ENCODE measurements at regions not wholly inside any gene's neighbourhood (a gene's known extent, or its start where the extent isn't known, plus 50 kb on each side); places are given as distances from the start of the nearest gene placed in this dataset.

DNA sequence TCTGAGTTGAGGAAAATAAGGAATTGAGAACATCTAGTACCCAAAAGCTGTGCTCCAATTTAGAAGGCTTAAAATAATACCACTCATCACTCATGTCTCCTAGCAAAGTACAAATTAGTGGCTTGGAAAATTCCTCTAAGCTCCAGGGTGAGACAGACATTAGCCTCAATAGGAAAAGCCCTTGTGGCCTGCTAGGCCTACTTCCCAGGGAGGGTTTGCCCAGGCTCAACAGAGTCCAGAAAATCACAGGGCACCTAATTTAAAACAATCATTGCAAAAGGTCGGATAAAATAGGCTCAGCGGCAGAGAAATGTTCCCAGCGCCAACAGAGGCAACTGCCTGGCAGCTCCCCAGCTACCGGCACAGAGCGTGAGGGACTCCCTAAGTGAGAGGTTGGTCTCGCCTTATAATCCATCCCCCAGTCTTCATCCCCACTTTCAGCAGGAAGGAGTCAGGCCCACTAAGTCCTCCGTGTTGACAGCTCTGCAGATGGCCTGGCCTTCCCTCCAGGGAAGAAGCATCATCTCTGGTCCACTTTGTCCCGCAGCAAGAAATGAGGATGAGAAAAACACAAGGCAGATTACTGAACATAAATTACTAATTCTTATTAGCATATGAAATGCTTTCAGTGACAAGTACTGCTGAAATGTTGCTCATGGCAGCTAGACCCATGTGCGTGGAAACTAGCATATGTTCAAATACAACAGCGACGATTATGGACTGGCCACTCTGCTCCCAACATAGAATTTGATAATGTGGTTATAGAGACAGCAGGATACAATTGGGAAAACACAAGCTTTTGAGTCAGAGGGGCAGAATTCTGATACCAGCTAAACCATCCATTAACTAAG, 1177.7 kb upstream of the AUTS2 start:
- DNase-seq: no peak

DNA sequence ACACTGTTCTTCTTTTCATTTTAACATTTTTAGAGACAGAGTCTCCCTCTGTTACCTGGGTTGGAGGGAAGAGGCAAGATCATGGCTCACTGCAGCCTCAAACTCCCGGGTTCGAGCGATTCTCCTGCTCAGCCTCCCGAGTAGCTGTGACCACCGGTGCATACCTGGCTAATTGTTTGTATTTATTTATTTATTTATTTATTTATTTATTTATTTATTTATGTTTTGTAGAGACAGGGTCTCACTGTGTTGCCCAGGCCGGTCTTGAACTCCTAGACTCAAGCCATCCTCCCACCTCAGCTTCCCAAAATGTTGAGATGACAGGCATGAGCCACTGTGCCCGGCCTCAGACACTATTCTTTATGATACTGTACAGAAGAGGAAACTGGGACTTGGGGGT, 1176.6 kb upstream of the AUTS2 start:
- DNase-seq: no peak

DNA sequence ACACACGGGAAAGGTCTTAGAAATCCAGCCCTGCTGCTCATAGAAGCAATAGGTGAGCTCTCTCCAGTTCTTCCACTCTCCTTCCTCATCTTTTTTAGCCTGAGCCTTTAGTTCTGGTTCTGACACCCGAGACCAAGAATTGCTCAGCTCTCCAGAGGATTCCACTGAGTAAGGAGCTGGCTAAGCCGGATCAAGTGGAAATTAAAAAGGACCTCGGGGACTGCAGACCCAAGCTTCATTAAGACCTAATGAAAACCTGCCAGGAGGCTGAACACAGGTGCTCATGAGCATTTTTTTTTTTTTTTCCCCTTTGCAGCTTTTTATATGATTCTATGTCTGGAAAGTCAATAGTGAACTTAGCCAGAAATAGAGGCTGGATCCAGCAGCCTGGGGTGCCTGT, 1176.0 kb upstream of the AUTS2 start:
- no peak for DNase-seq

DNA sequence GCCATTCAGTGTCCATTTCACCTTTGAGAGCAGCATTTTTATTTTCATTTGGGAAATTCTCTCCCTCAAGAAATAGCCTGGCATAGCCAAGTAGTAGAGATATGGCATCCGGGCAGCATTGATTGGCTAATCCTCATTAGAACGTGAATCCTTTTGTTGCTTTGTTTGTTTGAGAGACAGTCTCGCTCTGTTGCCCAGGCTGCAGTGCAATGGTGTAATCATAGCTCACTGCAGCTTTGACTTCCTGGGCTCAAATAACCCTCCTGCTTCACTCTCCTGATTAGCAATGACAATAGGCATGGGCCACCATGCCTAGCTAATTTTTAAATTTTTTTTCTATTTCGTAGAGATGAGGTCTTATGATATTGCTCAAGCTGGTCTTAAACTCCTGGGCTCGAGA, 1174.9 kb upstream of the AUTS2 start:
- no peak for DNase-seq

DNA sequence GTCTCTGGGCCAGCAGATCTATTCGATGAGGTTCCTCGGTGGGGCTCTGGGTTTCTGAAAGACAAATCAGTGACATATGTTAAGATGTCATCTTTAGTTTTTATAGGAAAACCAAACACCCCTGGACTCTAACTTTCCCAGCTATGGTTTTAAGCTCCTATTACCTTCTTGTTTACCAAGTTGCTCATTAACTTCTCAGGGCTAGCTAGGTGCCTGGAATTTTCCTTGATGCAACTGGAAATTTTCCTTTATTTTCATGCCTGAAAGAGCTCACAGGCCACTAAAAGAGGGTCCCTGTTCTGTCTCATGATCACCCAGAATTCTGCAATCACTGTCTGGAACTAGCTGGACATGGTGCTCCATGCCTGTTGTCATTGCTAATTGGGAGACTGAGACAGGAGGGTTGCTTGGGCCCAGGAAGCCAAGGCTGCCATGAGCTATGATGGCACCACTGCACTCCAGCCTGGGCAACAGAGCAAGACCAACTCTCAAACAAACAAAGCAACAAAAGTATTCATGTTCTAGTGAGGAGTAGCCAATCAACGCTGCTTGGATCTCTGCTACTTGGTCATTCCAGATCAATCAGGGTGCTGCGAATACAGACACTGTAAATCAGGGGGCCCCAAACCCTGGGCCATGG, 1173.5 kb upstream of the AUTS2 start:
- no peak for DNase-seq

DNA sequence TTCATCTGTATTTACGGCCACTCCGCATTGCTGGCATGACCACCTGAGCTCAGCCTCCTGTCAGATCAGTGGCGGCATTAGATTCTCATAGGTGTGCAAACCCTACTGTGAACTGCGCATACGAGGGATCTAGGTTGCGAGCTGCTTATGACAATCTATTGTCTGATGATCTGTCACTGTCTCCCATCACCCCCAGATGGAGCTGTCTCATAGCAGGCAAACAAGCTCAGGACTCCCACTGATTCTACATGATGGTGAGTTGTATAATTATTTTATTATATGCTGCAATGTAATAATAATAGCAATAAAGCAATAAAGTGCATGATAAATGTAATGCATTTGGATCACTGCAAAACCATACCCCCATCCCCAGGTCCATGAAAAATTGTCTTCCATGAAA, 1172.9 kb upstream of the AUTS2 start:
- no peak for DNase-seq

DNA sequence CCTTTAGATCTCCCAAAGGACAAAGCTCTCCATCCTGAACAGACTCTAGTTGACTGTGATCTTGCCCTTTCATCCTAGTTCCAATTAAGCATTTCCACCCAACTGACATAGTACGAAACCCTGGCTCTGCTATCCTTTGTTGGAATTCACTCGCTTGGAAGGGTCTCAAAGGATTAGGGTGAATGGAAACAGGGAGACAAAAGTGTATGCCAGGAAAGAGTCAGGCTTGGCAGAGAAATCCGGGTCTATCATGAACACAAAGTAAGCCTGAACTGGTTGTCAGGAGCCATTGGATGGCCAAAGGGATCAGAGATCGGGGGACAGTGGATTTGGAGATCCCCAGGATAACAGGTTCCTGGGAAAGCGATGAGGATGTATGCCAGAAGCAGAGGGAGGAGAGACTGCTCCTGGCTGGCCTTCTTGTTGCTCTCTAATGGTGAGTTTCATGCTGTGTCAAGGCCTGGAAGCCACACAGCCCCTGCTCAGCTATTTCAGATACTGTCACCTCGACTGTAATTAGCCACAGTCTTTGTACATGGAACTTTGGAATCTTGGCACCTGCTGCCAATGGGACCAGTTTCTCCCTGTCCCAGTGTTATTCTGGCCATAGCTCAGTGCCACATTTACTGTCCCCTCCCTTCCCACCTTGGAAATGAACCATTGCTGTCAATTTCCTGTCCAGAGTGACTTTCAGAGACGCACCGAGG, 1168.7 kb upstream of the AUTS2 start:
- DNase-seq: no peak

DNA sequence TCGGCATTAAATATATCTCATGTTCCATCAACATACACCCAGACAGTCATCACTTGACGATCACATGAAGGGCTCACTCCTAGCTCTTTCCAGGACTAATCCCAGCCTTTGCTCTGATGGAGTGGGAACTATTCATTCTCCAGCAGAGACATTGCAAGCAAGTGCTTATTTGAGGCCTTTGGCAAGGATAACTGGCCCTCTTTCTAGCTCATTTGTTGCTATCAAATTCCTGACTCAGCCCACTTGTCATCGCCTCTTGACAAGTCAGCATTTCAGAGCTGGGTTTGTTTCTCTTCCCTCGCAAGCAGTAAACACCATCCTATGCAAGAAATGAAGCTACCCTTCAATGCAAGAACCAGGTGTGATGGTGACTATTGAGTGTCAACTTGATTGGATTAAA, 1165.7 kb upstream of the AUTS2 start:
- no peak for DNase-seq

DNA sequence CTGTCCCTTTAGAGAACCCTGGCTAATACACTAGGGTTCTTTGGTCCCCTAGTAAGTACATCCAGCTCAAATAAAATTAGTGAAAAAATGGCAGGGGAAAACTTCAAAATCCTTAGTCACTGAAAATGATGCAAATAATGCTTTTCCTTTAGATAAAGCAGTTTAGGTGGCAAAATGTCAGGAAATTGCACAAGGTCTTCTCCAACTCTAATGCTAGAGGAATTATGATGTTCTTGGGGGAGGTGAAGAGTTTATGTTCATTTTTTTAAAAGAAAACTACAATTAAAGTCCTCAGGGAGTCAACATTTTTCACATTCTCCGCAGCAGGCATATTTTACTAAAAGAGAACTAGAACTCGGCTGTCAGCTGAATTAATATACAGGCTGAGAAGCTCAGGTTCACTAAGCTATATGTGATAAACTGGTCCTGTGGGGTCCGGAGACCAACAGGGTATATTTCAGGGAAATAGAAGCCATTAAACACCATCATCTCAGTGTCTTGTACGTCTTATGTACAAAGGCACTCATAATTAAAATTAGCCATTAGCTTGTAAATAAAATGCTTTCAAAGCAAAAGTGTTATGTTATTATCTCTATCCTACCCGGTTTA, 1164.7 kb upstream of the AUTS2 start:
- no peak for DNase-seq

DNA sequence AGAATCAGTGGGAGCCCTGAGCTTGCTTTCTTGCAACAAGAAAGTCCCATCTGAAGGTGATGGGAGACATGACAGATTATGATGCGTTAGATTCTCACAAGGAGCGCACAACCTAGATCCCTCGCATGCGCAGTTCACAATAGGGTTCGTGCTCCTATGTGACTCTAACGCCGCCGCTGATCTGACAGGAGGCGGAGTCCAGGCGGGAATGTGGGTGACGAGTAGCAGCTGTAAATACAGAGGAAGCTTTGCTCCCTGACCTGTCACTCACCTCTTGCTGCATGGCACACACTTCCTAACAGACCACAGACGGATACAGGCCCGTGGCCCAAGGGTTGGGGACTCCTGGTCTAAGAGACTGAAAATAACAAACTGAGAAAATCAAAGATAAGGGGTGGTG, 1163.4 kb upstream of the AUTS2 start:
- no peak for DNase-seq

DNA sequence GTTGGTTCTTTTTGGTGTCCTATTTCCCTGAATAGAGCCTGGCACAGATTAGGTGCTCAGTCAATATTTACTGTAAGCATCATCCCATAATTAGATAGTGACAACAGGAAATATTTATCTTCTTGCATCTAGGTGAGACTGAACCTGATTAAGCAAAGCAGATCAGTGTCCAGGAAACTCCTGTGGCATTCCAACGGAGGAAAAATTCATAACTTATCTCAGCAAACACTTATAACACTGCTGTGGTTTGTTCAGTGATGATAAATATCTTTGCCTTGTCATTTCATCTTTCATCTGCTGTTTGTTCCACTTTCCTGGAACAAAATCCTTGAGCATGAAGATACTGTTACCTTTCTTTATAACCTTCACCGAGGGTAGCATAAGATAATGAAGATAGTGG, 1160.3 kb upstream of the AUTS2 start:
- no peak for DNase-seq

DNA sequence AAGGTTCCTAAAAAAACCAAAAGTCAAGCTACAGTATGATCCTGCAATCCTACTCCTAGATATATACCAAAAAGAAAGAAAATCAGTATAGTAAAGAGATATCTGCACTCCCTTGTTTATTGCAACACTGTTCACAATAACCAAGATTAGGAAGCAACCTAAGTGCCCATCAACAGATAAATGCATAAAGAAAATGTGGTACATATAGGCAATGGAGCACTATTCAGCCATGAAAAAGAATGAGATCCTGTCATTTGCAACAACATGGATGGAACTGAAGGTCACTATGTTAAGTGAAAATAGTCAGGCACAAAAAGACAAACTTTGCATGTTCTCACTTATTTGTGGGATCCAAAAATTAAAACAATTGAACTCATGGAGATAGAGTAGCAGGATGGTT, 1159.5 kb upstream of the AUTS2 start:
- no peak for DNase-seq

DNA sequence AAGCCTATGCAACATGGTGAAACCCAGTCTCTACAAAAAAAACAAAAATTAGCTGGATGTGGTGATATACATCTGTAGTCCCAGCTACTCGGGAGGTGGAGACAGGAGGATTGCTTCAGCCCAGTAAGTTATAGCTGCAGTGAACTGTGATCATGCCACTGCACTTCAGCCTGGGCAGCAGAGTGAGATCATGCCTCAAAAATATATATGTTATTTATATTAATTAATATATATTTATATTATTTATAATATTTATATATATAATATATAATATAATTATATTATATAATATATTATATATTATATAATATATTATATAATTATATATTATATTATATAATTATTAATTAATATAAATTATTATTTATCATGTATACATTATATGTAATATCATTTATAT, 1158.4 kb upstream of the AUTS2 start:
- DNase-seq: no peak

DNA sequence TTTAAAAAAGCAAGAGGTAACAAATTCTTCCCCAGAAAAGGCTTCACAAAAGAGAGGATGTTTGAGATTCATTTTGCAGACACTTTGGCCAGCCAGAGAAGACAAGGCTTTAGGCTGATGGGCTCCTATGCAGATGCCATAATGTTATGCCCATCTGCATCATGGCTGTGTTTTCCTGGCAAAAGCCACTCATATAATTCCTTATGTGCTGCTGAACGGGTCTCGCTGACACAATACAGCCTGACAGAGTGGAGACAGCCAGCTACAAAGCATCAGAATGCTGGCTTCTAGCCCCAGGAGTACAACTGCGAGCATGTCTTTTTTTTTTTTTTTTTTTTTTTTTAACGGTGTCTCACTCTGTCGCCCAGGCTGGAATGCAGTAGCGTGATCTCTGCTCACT, 1157.4 kb upstream of the AUTS2 start:
- DNase-seq: no peak

DNA sequence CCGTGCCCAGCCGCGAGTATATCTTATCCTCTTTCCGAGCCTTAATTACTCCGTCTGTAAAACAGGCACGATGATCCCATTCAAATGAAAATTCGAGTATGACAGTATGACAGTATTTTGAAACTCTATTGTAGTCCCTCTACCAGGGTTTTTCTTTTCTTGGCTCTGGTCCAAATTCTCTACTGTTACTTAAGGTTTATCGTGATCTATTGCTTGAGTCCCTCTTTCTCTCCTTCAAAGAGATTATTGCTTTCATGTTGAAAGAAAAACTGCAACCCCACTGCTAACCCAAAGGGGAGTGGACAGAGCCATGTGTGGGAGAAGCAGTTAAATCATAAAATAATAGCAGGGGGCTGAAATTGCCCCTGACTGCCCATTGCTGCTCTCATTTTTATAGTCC, 1156.6 kb upstream of the AUTS2 start:
- no peak for DNase-seq

DNA sequence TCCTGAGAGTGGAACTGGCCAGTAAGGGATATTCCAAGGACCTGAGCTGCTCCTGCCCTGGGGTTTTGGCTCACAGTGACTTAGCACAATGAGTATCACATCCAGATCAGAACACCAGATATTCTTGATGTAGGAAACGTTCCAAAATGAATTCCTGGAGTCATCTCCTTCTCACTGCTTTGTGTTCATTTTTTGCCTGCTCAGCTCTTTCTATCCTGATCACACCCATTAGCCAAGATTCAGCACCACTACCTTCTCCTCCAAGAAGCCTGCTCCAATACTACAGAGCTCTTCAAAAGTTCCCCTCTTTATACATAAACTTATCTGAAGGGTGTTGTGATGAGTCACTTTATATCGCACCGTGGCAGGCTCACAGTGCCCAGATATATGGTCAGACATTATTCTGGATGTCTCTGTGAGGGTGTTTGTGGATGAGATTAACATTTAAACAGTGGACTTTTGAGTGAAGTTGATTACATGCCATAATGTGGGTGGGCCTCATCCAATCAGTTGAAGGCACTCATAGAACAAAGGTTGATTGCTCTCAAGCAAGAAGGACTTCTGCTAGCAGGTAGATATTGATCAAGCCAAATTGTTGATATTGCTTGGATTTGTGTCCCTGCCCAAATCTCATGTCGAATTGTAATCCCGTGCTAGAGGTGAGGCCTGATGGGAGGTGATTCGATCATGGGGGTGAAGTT, 1155.2 kb upstream of the AUTS2 start:
- DNase-seq: no peak

DNA sequence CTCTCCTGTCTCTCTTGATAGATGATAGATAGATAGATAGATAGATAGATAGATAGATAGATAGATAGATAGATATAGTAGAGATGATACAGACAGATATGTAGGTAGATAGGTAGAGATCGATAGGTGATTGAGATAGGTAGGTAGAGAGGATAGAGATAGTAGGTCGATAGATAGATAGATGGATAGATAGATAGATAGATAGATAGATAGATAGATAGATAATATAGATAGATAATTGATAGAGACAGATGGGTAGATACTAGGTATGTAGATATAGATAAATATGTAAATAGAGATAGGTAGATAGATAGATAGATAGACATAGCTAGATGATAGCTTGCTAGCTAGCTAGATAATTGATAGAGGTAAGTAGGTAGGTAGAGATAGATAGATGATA, 1154.2 kb upstream of the AUTS2 start:
- DNase-seq: no peak

DNA sequence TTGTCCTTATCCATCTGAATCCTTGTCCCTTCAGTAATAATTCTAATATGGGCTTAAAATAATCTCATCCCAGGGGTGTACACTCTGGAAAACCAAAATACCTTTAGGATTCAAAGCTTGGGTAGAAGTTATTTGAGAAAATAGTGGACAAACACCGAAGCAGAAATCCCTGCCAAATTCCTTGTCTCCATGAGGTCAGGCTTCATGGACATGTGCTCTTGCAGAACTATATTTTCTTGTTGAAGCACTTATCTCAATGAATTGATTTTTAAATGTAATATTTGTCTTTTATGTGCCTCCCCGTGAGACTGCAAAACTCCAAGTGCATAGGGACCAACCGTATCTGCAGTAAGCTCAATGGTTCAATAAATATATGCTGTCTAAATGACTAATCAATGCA, 1153.3 kb upstream of the AUTS2 start:
- no peak for DNase-seq

DNA sequence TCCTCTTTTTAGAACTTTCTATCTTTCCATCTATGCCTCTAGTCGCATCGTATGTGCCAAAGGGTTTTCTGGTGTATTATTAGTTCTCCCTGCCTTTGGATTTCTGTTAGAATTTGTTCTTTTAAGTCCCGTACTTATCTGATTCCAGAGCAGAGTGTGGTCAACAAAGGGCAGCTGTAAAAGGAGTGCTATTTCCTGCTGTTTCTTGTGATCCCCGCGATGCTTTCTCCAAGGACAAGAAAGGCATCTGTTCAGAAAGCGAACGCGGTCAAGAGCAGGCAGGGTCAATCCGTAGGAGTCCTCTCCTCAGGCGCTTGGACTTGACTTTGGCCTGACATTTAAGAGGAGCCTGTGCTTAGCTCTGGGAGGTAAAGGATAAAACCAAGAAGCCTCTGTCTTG, 1152.1 kb upstream of the AUTS2 start:
- no peak for DNase-seq

DNA sequence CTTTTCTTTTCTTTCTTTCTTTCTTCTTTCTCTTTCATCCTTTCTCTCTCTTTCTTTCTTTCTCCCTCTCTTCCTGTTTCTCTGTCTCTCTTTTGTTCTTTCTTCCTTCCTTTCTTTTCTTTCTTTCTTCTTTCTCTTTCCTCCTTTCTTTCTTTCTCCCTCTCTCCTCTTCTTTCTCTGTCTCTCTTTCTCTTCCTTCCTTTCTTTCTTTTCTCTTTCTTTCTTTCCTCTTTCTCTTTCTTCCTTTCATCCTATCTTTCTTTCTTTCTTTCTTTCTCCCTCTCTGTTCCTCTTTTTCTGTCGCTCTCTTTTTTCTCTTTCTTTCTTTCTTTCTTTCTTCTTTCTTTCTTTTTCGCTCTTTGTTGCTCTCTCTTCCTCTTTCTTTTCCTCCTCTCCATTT, 1149.2 kb upstream of the AUTS2 start:
- DNase-seq: no peak

DNA sequence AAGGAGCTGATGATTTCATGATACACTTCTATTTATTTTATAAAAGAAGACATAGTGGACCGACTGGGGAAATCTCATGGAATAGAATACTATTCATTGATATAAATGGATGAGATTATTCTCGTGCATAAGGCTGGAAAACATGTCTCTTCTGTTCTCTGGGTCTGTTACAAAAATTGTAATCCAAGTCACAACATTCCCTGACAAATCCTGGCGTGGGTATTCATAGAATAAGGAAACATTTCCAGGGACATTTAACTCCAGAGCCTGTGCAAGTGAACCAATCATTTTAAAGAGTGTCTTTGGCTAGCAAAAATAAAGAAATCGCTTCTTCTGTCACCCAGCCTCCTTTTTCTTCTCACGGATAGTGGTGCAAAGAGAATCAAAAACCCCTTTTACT, 1148.5 kb upstream of the AUTS2 start:
- no peak for DNase-seq

DNA sequence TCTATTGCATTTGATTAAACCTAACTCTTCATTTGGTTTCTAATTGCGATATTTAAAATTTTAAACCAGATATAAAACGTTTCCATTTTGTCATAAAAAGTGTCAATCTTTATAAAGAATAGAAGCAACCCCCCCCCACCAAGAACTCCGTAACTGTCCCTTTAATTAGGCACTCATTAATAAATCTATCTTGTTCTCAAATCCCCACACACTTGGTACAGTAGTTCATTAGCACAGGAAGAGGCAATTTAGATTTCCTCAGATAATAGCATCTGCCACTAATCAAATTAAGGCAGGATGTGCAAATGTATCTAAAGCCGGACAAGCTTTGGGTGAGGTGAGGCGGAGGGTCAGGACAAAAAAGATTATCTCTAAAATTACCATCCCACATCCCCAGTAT, 1143.3 kb upstream of the AUTS2 start:
- no peak for DNase-seq

DNA sequence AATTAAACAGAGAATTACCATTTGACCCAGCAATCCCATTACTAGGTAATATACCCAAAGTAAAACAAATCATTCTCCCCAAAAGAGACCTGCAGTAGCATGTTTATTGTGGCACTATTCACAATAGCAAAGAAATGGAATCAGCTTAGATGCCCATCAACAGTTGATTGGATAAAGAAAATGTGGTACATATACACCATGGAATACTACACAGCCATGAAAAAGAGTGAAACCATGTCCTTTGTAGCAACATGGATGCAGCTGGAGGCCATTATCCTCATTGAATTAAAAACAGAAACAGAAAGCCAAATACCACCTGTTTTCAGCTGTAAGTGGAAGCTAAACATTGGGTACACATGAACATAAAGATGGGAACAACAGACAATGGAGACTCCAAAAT, 1141.8 kb upstream of the AUTS2 start:
- no peak for DNase-seq

All from cortex of kidney (tissue), 1 donor.